Suprapubic skin (tissue), 3 donors: ENCODE measurements at regions not wholly inside any gene's neighbourhood (a gene's known extent, or its start where the extent isn't known, plus 50 kb on each side); places are given as distances from the start of the nearest gene placed in this dataset.

Source experiments
- CTCF ChIP-seq, 2 donors: fragments of 200-600 bp in 1 of 2; fragments of 450-650 bp in 1 of 2; sonication (generic) in 1 of 2; IDR thresholded peaks; one replicate each; pipeline ENCODE4 v1.5.1; 2016 to 2019; ENCODE audit warnings: antibody characterized with exemption in 2 of 2, mild to moderate bottlenecking in 1 of 2, moderate library complexity in 1 of 2
- EP300 ChIP-seq: sonication (generic); formaldehyde crosslinking; IDR thresholded peaks from one replicate; pipeline ENCODE4 v1.6.1; 2017; ENCODE audit warnings: antibody characterized with exemption

GRCh38 chr16:86772671-86773353, 194.5 kb downstream of the FOXL1 start:
- no peak for TF ChIP-seq CTCF (IDR thresholded peaks at IDR 0.05)
- no peak for TF ChIP-seq EP300
